SKM-1 treated with dmso at 0.1 percent for 144 hours (cell line): ENCODE measurements at regions not wholly inside any gene's neighbourhood (a gene's known extent, or its start where the extent isn't known, plus 50 kb on each side); places are given as distances from the start of the nearest gene placed in this dataset.

ENCODE experiments used
- DNase-seq: peaks from one replicate; lab custom pipeline; 2025; ENCODE audit not compliant: unreplicated experiment; lab: John Stamatoyannopoulos, UW

DNA sequence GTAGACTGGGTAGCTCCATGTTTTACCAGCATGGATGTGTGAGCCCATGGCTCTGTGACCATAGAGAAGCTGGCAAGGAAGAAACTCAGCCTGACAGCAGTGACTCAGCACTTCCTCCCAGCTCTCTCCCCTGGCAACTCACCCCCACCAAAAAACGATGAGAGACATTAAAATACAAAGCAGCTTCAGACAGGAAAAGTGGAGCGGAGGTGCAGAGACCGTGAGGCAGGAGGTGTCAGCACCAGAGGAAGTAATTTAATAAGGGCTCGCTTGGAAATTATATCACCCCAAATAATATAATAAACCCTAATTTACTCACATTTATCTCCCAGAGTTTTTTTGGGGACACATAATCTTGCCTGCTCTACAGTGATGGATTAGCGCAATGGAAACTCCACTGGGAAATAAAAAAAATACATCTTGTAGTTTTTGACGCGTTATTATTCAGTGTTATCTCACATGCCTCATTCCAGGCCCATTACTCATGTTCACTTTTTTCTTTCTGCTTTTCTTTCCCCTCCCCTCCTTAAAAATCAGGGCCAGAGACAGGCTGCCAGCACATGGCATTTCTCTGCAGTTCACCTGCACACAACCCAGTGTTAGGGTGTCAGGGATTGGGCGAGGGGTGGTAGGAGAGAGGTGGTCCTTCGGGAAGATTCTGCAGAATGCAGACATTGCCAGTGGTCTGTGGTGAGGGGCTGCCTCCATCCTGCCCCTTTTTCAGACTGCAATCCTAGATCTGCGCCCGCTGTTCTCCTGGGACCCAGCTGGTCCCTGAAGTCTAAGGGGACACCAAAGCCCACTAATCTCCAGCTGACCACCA lies 170.8 kb downstream of the BUD13 start:
- DNase-seq, result no peak

DNA sequence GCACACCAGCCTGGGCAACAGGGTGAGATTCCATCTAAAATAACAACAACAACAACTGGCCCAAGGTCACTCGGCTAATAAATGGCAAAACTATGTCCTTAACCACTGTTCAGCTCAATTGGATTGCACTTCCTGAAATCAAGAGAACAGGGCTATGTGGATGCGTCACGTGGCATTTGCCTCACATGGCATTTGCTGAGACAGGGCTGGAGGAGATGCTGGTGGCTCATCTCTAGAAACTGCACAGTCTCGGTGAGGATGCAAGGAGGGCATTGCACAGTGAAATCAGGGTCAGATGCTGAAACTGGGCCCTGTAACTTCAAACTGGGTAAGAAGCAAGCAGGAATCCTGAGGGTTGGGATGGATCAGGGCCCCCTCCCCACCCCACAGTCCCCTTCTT lies 171.9 kb downstream of the BUD13 start:
- no peak for DNase-seq

DNA sequence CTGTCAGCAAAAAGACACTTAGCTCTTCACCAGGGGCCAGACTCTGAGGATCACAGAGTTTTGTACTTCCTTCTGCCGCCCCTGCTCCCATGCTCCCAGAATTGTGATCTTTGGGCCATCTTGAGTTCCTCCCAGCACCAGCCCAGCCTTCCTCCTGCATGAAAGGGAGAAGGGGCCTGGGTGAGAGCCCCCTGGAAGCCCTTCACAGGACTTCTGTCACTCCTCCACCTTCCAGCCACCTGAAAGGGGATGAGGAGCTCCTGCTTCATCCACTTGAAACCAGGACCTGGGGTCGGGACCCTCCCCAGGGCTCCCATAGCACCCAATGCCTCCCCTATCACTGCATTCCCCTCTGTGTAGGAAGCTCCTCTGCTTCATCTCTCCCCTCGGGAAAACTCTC lies 174.2 kb downstream of the BUD13 start:
- no peak for DNase-seq

DNA sequence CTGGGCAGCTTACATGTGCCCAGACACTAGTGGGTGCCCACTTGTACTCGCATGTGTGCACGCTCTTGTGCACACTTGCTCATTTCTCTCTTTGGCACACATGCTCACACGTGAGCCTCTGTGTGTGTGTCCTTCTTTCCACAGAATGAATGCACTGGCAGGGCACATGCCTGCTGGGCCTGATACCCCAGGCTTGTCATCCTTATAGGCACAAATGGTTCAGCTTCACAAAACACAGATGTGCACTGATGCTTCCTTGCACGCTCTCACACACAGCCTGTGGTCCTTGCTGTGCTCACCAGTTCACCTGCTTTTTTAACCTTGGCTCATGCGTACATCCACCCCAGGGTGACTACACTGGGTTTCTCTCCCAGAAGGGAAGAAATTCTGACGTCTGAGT lies 174.8 kb downstream of the BUD13 start:
- no peak for DNase-seq

DNA sequence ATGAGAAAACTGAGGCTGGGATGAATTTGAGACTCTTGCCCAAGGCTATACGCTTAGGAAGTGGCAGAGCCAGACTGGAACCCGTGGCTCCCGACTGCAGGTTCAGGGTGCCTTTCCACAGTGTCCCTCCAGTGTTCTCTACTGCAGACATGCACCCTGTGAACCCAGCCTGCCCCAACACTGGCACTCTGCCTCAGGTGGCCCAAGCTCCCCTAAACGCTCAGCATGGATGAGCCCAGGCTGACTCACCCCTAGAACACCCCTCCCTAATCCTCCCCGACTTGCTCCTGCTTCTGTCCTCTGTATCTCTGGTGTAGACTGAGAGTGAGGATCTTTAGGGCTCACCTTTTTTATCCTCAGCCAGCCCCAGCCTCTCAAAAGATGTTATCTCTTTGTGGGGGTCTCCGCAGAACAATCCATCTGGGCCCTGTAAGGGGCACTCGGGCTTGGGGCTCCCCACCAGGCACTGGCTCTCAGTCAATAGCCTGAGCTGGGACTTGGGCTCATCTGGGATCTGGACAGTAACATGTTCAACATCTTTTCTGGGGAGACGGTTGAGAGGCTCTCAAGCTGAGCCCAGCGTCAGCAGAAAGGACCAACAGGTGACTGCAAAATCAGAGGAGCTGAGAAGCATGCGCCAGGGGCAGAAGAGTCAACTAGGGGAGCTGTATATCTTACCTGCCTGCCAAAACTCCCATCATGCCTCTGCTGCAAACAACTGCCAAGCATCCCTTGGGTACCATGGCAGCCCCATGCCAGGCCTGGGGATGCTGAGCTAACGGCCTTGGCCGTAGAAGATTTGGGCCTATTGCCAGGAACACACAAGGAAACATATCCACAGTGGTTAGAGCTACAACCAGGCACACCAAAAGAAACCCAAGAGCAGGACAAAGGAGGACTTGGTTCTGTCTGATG lies 176.2 kb downstream of the BUD13 start:
- DNase-seq, result no peak

DNA sequence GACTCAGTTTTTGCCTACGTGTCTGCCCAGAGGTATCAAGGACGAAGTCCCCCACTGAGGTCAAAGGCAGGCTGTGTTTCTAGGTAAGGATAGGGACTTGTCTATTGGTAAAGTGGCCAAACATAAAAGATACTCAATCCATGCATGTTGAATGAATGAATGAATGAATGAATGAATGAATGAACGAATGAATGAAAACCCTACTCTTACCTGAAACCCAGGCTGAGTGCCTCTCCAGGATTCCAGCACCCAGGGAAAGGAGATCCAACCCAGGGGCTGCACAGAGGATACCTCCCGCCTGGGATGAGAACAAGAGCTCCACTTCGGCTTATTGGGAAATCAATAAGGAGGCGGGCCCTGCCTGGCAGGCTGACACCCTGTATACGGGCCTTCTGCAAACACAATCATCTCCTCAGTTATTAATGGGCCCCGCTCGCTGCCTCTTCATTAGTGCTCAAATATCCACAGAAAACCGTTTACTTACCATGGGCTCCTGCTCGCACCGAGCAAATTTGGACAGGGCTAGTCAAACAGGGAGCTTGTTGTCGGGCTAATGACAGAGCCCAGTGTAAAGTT lies 177.4 kb downstream of the BUD13 start:
- DNase-seq, result no peak

DNA sequence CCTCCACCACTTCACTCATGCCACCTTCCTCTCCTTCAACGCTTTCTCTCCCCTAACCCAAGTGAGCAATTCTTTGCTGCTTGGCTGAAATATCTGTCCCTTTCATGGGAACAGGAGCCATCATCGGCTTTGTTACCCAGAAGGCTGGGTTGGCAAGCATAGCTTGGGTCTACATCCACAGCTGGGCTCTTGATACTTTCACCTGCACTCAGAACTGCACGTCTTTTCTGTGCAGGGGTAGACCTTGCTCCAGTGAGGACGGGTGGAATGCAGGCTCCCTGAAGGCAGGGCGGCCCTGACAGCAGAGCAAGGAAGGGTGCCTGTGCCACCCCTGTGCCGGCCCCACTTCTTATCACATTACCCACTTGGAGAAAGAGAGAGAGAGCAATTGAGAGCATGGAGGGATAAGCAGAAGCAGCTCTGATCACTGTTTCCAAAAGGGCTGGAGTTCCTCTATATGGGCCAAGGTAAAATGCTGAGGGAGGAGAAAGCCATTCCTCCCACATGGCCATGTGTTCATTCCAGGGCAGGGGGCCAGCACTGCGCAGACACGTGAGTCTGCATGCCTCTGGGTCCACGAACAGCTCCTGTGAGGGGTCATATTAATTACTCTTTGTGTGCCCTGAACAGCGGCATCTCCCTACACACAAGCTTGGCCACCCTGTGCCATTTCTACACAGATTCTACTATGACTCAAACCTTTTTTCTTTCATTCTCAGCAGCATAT lies 181.8 kb downstream of the BUD13 start:
- no peak for DNase-seq

DNA sequence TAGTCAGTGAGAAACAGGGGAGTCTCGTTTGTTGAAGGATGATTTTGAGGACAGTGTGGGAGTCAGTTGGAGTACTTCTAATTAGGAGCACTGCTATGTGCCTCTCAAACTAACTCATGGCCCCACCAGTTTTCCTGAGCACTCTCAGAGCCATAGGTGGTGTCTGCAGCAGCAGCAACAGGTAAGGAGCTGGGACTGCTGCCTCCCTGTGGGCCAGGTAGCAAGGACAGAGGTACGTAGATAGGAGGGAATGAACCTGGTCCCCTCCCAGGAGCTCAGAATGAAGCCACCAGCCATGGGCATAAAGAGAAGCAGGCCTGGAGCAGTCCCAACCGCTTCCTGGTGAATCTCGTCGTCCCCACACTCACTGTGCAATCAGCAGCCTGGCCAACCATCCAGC lies 183.4 kb downstream of the BUD13 start:
- DNase-seq, result no peak

DNA sequence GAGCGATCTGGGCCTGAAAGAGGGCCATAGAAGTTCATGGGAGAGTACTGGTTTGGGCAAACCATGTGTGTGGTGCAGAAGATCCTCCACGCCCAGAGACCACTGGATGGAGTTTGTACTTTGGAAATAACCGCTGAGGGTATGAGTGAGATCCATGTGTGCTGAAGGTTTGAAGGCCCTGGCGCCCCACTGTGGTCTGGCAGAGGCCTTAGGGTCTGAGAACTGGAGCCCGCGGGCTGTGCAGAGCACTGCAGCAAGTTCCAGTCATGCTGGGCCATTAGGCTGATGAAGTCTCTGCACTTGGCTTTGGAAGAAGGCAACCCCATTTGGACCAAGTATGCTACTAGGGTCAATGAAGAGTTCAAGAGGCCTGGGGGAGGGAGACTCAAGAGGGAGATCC lies 186.4 kb downstream of the BUD13 start:
- no peak for DNase-seq

DNA sequence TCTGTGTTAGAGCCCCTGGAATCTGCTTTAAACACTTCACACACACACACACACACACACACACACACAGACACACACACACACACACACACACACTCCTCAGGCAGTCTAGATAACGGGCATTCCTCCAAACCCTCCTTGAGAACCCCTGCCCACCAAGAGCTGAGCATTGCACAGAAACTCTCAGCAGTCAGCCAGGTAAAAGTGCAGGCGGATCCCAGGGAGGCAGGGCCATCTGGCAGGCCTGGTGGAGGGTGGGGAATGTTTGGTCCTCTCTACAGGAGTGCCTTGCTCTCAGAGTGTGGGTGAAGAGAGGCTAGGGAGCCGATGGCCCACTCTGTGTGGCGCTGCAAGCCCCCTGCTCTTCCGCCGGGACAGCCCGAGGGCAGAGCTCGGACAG lies 190.2 kb downstream of the BUD13 start:
- DNase-seq, result no peak

DNA sequence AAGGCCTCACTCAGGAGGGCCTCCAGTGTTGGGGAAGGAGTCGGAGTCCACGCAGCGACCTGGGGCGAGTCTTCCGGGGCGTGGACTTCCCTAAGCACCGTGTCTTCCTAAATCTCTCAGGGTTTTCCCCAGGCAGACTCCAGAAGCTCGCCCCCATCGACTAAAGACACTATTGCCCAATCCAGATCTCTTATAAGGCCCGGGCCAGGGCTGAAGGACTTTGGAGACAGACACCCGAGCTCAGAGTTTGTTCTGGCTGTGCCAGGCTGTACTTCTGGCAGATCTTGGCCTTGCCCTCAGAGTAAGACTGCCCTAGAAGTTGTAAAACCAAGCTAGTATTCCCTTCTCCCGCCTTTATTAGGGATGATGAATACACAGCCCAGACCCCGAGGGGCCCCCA lies 191.4 kb downstream of the BUD13 start:
- DNase-seq, result no peak

DNA sequence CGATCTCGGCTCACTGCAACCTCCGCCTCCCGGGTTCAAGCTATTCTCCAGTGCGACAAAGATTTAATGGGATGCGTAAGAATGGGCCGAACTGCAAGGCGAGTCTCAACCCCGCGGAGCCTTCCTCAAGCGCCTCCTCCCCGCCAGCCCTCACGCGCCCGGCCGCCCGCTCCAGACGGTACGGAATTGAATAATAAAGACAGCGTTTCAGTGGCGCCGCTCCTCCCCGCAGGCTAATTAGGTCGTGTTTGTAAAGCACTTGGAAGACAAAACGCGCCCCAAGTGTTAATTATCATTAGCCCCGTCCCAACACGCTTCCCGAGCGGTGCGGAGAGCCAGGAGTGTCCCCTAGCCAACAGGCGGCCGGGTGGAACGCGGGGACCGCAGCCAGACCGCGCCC lies 192.0 kb downstream of the BUD13 start:
- DNase-seq, result no peak

DNA sequence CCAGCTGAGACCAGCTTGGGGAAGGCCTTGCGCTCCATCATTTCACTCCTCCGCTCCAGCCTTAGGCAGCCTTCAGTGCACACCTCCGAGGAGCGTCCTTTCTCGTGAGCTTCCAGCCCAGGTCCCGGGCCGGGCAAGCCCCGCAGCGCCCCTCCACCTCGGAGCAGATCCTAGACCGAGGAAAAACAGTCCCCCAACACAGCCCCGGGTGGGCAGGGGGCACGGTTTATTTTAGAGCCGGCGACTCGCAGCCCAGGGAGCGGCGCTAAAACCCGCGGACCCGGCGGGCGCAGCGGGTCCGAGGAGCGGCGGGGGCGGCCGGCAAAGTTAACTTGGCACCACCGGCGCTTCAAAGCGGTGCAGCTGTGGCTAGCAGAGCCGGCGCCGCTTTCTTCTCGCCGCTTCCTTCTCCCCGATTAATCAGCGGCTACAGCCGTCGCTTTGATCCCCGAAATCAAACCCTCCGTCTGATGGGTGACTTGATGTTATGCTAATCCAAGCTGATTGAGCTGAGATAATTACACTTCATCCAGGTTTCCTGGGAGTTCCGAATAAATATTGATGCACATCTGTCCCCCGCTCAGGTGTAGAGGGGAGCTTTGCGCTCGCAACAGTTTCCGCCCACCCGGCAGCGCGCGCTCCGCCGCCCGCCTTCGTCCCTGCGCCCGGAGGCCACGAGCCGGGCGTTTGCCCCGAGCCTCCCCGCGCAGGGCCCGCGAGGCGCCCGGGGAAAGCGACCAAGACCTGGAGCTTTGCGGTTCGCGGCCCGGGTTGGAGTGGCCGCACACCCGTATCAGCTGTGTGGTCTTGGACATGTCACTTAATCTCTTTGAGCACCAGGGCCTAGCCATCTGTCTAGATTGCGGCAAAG lies 192.7 kb downstream of the BUD13 start:
- no peak for DNase-seq

DNA sequence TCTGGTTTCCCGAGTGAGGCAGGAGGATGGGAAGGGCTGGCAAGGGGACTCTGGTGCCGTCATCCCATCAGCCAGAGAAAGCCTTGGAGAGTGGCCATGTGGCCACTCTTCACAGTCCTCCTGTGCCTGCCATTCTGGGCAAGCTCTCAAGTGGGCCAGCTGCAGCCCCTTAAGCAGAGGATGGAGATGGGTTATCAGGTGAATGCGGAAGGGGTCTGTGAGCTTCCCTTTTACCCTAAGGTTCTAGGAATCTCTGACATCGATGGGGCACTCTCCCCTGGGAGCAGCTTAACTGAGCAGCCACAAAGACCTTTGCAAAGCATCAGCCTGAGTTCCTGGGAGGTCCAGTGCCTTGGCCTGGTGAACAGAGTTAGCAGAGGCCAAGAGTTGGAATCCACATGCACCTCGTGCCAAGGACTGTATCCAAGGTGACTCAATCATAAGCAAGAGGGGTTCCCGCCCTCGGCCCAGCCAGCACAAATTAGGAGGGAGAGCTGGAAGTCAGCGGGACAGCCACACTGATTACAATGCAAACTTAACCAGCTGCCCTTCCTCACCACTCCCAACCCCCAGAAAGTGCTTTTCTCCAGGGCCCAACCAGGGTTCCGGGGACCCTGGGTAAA lies 193.6 kb downstream of the BUD13 start:
- no peak for DNase-seq

DNA sequence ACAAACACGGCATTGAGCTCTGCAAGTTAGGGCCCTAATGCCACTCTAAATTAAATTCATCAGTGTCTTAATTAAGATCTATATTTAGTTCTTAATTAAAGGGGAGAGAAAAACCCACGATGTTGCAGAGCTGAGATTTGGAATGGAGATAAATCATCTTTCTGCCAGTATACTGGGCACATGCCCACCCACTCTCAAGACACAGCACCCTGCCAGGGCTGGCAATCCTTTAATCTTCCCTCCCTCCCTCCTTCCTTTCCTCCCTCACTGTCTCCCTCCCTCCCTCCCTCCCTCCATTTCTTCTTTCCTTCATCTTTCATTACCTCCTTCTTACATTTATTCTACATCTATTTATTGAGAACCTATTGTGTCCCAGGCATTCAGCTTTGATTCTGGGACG lies 194.8 kb downstream of the BUD13 start:
- no peak for DNase-seq

DNA sequence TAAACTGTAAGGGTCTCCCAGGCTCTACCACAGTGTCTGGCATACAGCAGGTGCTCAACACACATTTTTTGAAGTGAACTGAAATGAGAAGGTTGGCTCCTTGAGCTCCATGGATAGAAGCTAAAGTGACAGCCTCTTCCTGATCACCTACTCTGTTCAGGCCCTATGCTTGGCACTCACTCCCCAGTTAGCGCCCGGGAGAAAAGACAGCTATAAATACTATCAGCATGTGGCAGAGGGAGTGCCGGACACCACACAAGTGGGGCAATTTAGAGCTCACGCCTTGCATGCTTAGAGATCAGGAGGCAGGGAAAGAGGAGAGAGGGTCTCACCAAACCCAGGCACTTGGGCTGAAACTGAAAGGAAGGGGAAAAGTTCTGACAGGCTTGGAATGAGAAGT lies 195.5 kb downstream of the BUD13 start:
- no peak for DNase-seq

DNA sequence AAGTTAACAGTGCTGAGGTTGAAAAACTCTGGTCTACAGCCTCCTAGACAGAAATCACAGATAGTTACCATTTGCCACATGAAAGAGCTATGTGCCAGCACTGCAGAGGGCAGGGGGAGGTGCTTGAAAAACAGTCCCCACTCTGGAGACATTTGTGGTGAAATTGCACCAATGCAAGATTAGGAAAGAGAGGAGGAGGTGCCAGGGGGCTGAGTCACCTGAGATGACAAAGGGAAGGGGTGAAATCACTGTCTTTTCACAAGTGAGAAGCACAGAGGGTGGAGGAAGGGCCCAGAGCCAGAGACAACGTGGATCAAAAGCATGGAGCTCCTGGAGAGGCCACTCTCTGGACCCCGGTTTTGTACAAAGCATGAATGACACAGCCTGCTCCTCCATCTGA lies 196.3 kb downstream of the BUD13 start:
- no peak for DNase-seq

DNA sequence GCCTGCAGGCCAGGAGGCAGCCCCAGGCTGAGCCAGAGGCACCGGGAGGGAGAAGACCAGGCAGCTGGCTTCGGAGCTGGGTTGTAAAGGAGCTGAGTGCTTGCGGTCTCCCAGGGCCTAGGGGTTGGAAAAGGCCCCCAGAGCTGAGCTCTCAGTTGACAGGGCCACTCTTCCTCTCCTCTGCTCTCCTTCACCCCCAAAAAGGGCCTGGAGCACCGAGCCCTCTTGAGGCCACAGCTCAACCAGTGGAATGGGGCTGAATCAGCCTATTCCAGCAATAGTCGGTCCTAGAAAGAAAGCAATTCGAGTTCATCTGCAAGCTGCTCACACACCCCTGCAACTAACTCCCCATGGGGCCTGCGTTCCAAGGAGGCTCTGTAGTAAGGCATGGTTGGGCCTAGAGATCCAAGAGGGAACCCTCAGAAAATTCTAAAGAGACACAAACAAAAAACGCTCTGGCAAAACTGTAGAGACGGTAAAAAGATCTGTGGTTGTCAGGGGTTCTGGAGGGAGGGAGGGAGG lies 205.0 kb downstream of the BUD13 start:
- no peak for DNase-seq

DNA sequence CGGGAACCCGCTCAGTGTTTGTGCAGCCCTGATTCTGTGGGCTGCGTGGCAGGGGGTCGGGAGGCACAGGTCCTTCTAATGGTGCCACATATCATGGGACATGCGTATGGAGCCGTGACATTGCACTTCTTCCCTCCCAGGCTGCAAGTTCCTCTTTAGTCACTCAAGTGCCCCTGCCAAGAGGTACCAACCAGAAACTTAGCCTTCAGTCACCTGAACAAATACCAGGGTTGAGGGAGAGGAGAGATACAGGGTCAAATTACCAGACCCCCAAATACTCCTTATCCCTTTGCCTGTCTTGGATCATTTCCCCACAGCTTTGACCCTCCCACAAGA lies 209.1 kb downstream of the BUD13 start:
- DNase-seq, result no peak
